HG03095 (cell line): ENCODE measurements at regions not wholly inside any gene's neighbourhood (a gene's known extent, or its start where the extent isn't known, plus 50 kb on each side); places are given as distances from the start of the nearest gene placed in this dataset.

ENCODE experiments used
- ATAC-seq: cut with Tn5 transposase; IDR thresholded peaks from one replicate; pipeline ENCODE4 v1.9.1; 2021; ENCODE audit warnings: moderate library complexity; ENCODE audit not compliant: unreplicated experiment

- ATAC-seq, result no peak
These were observed 51.0 kb upstream of the IL12A start for GRCh38 chr3:159937561-159938166.

DNA sequence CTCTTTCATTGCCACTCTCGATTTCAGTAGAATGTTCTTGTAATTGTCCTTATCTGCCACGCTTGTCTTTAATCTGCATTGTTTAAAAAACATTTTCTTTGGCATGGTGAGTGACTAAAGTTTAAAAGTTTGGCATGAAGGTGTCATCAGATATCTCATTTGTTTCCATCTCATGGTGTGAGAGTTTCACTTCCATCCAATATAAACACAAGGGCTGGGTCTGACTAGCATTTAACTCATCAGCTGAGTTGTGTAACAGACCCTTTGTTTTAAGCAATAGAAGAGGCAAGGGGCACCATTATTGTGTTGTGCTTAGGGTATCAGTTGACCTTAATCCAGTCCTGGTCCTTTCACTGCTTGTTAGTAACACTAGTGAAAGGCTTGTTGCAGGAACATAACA lies 49.9 kb upstream of the IL12A start:
- ATAC-seq, result no peak
